Karpas-422 (cell line): ENCODE measurements at regions not wholly inside any gene's neighbourhood (a gene's known extent, or its start where the extent isn't known, plus 50 kb on each side); places are given as distances from the start of the nearest gene placed in this dataset.
A peak's percentile ranks its signal among the peaks of the same experiment; 100 is the strongest.

Source experiments
- DNase-seq: peaks from one replicate; pipeline ENCODE4 v3.0.0-alpha.2; 2015
- H2AFZ ChIP-seq: fragments of 200-600 bp; sonication (generic); 2 replicates; pipeline ENCODE4 v1.6.1; 2014; ENCODE audit warnings: antibody characterized with exemption, low read length, mixed read lengths
- H3K27ac ChIP-seq: fragments of 200-600 bp; sonication (generic); 2 replicates; pipeline ENCODE4 v1.5.1; 2014; ENCODE audit warnings: mild to moderate bottlenecking, low read length, moderate library complexity
- H3K27me3 ChIP-seq: fragments of 200-600 bp; sonication (generic); 2 replicates; pipeline ENCODE4 v1.6.1; 2014; ENCODE audit warnings: low read length, mixed read lengths
- H3K36me3 ChIP-seq: fragments of 200-600 bp; sonication (generic); 2 replicates; pipeline ENCODE4 v1.6.1; 2014; ENCODE audit warnings: low read length, mixed read lengths; ENCODE audit not compliant: insufficient read depth
- H3K4me1 ChIP-seq: fragments of 200-600 bp; sonication (generic); 2 replicates; pipeline ENCODE4 v1.6.1; 2014; ENCODE audit warnings: mild to moderate bottlenecking, low read length, mixed read lengths
- H3K4me2 ChIP-seq: fragments of 200-600 bp; sonication (generic); 2 replicates; pipeline ENCODE4 v1.6.1; 2014; ENCODE audit warnings: low read length, low read depth, mild to moderate bottlenecking; ENCODE audit not compliant: poor library complexity, severe bottlenecking
- H3K4me3 ChIP-seq: fragments of 200-600 bp; sonication (generic); 2 replicates; pipeline ENCODE4 v1.5.1; 2014; ENCODE audit warnings: mild to moderate bottlenecking, antibody characterized with exemption, low read length, mixed read lengths
- H3K79me2 ChIP-seq: fragments of 200-600 bp; sonication (generic); 2 replicates; pipeline ENCODE4 v1.6.1; 2014; ENCODE audit warnings: mild to moderate bottlenecking, low read length, mixed read lengths
- H3K9ac ChIP-seq: fragments of 200-600 bp; sonication (generic); 2 replicates; pipeline ENCODE4 v1.6.0; 2014; ENCODE audit warnings: low read length
- H3K9me2 ChIP-seq: fragments of 200-600 bp; sonication (generic), shearing (Covaris generic); replicated peaks from 2 replicates; pipeline ENCODE4 v1.6.0; 2014; ENCODE audit warnings: mild to moderate bottlenecking, low read length, moderate library complexity; ENCODE audit not compliant: insufficient read depth
- H3K9me3 ChIP-seq: fragments of 300-700, 200-600 bp; sonication (generic); 2 replicates; pipeline ENCODE4 v1.6.1; 2014; ENCODE audit warnings: low read length, mixed read lengths
- H4K20me1 ChIP-seq: fragments of 200-600 bp; sonication (generic); 2 replicates; pipeline ENCODE4 v1.6.1; 2014; ENCODE audit warnings: mild to moderate bottlenecking, antibody characterized with exemption, low read length, low read depth; ENCODE audit not compliant: insufficient read depth

GRCh38 chr14:101231828-101232227 is 328.3 kb upstream of the RTL1 start:
- Histone ChIP-seq H3K27me3 (no peaks in the 10 kb centered on the region), H3K9ac (no peak overlapping the region), H3K9me2 (no peaks in the 10 kb centered on the region), H3K4me2 (no peak overlapping the region), H3K36me3 (no peaks in the 10 kb centered on the region), H3K4me3 (no peak overlapping the region), H3K27ac (no peak overlapping the region), H2AFZ (no peak overlapping the region), H3K9me3 (no peaks in the 10 kb centered on the region), H3K4me1 (no peaks in the 10 kb centered on the region), H3K79me2 (no peaks in the 10 kb centered on the region), H4K20me1 (no peaks in the 10 kb centered on the region)
- DNase-seq, result no peak

DNA sequence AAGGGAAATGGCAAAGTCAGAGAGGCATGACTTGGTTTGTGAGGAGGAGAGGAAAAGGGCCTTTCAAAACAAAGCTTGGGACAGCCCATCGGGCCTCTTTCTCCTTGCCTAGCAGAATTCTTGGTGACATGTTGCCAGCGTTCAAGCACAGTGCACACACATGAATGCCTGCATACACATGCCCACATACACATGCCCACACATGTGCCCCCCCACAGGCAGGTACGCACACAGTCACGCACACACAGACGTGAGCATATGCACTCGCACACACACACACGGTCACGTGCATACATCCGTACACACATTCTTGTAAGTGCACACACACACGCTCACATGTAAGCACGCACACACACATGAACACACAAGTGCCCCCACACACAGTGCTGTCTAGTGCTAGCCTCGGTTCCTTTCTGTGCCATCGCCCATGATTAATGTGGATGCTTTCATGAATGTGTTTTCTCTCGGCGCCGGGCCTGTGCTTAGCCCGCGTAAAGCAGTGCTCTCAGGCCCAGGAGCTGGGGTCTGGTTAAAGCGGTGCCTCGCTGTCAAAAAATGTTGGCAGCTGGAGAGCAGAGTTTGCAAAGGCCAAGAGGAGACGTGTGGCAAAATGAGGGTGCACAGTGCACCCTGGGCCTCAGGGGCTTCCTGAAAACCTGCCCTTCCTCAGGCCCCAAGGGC is 328.8 kb upstream of the DIO3 start:
- DNase-seq, result no peak
- H3K4me3 ChIP-seq, result no peak overlapping the region
- H3K9me2 ChIP-seq, result no peaks in the 10 kb centered on the region
- H3K9ac ChIP-seq, result no peak overlapping the region
- no peaks in the 10 kb centered on the region for H3K27me3 ChIP-seq
- H4K20me1 ChIP-seq, result no peaks in the 10 kb centered on the region
- H2AFZ ChIP-seq, result no peak overlapping the region
- no peaks in the 10 kb centered on the region for H3K36me3 ChIP-seq
- H3K9me3 ChIP-seq, result no peaks in the 10 kb centered on the region
- no peaks in the 10 kb centered on the region for H3K79me2 ChIP-seq
- no peaks in the 10 kb centered on the region for H3K4me1 ChIP-seq
- H3K4me2 ChIP-seq, result no peak overlapping the region
- H3K27ac ChIP-seq, result no peak overlapping the region

GRCh38 chr14:101233021-101233366 is 328.3 kb upstream of the DIO3 start:
- Histone ChIP-seq H3K4me3 (no peak overlapping the region), H3K9me3 (no peaks in the 10 kb centered on the region), H2AFZ (no peak overlapping the region), H3K79me2 (no peaks in the 10 kb centered on the region), H3K27ac (no peak overlapping the region), H3K9me2 (no peaks in the 10 kb centered on the region), H4K20me1 (no peaks in the 10 kb centered on the region), H3K36me3 (no peaks in the 10 kb centered on the region), H3K4me2 (no peak overlapping the region), H3K27me3 (no peaks in the 10 kb centered on the region), H3K4me1 (no peaks in the 10 kb centered on the region), H3K9ac (no peak overlapping the region)
- DNase-seq, result no peak

DNA sequence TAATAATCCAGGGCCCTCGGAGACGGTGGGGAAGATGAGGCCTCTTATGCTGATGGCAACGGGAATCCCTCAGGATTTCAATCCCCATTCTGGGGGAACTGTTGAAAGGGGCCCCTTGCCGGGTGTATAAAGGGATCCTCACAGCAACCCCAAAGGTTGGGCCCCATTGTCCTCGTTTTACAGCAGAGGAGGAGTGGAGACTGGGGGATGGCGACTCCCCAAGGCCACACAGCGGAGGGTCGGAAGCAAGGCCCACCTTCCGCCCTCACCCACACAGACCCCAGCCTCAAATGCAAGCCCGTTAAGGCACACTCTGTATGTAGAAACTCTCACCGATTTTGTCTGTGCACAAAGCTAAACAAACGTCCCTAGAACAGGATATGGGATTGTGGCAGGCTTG is 327.9 kb upstream of the DIO3 start:
- Histone ChIP-seq H4K20me1 (no peaks in the 10 kb centered on the region), H3K4me3 (no peak overlapping the region)

DNA sequence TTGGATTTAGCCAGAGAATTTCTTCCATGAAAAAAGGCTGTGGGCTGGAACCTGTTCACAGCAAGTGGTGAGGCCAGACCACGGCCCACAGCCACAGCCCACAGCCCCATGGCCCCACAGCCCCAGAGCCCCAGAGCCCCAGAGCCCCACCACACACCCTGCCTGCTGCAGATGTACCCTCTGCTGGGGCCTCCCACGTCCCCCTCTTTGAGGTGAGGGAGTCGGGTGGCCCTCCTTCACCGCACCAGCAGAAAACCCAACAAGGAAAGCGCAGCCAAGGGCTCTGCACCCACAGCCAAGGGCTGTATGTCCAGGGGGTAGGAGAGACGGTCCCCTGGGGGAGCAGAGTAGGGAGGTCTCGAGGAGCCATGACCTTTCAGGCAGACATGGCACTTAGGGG is 327.5 kb upstream of the DIO3 start:
- DNase-seq, result no peak
- H2AFZ ChIP-seq, result no peak overlapping the region
- no peaks in the 10 kb centered on the region for H3K4me1 ChIP-seq
- no peak overlapping the region for H3K4me2 ChIP-seq
- no peak overlapping the region for H3K9ac ChIP-seq
- H3K9me3 ChIP-seq, result no peaks in the 10 kb centered on the region
- no peaks in the 10 kb centered on the region for H3K27me3 ChIP-seq
- H3K27ac ChIP-seq, result no peak overlapping the region
- no peaks in the 10 kb centered on the region for H3K79me2 ChIP-seq
- no peaks in the 10 kb centered on the region for H3K36me3 ChIP-seq
- no peak overlapping the region for H3K4me3 ChIP-seq
- no peaks in the 10 kb centered on the region for H3K9me2 ChIP-seq
- no peaks in the 10 kb centered on the region for H4K20me1 ChIP-seq

More for the DNA sequence above, 327.9 kb upstream of the DIO3 start:
- Histone ChIP-seq H3K4me1 (no peaks in the 10 kb centered on the region), H3K9me3 (no peaks in the 10 kb centered on the region), H3K36me3 (no peaks in the 10 kb centered on the region), H2AFZ (no peak overlapping the region), H3K9me2 (no peaks in the 10 kb centered on the region), H3K4me2 (no peak overlapping the region), H3K79me2 (no peaks in the 10 kb centered on the region), H3K27me3 (no peaks in the 10 kb centered on the region), H3K27ac (no peak overlapping the region), H3K9ac (no peak overlapping the region)
- DNase-seq, result no peak

GRCh38 chr14:101234244-101234937 is 326.9 kb upstream of the DIO3 start:
- Histone ChIP-seq H3K79me2 (no peaks in the 10 kb centered on the region), H3K9me3 (no peaks in the 10 kb centered on the region), H3K9me2 (no peaks in the 10 kb centered on the region), H3K27ac (no peak overlapping the region), H3K27me3 (no peaks in the 10 kb centered on the region), H2AFZ (no peak overlapping the region), H3K4me3 (no peak overlapping the region), H3K4me2 (no peak overlapping the region), H3K36me3 (no peaks in the 10 kb centered on the region), H4K20me1 (0 out of 2 replicates have a peak, but pooled peaks cover 5% of the 10 kb centered on the region), H3K4me1 (no peaks in the 10 kb centered on the region), H3K9ac (no peak overlapping the region)
- DNase-seq, result no peak

- Histone ChIP-seq H3K4me3 (no peak overlapping the region), H2AFZ (no peak overlapping the region), H3K4me2 (no peak overlapping the region)
Measured at GRCh38 chr14:101234999-101235334, 326.3 kb upstream of the DIO3 start.

DNA sequence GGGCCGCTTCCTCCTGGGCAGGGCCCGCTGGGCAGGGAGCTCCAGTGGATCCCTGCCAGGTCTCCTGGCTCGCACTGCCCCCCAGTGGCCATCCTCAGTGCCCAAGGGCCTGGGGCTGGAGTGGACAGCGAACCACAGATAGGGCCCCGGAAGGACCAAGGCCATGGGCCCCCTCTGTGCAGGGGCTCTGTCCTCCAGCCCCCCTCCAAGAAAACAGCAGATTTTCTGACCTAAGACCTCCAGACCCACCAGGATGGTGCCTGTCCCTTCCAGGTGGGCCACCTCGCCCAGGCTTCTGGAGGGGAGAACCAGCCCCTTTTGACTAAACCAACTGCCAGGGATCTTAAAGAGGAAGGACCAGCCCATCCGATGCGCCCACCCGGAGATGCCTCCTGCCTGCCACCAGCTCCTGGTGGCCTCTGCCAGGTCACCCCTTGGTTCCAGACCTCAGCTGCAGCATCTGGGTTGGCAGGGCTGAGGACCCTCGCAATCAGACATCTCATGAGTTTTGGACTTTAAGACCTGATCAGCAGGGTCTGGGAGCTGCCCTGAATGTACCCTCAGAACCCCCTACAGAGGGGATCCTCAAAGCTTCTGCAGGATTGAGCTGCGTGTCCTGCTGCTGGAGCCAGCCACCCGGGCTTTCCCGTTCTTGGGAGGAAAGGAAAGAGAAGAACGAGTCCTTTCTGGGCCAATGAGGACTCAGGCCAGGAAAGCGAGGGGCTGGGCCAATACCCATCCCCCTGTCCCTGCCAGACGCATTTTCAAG is 325.8 kb upstream of the DIO3 start:
- no peak overlapping the region for H3K4me2 ChIP-seq
- no peaks in the 10 kb centered on the region for H3K36me3 ChIP-seq
- H3K4me1 ChIP-seq, result no peaks in the 10 kb centered on the region
- no peaks in the 10 kb centered on the region for H3K9me2 ChIP-seq
- no peak overlapping the region for H2AFZ ChIP-seq
- no peaks in the 10 kb centered on the region for H3K9me3 ChIP-seq
- no peaks in the 10 kb centered on the region for H3K27me3 ChIP-seq
- peak; percentile 75 for DNase-seq
- no peaks in the 10 kb centered on the region for H3K79me2 ChIP-seq
- 0 out of 2 replicates have a peak, but pooled peaks cover 5% of the 10 kb centered on the region for H4K20me1 ChIP-seq
- H3K27ac ChIP-seq, result no peak overlapping the region
- no peak overlapping the region for H3K9ac ChIP-seq
- H3K4me3 ChIP-seq, result no peak overlapping the region

More at GRCh38 chr14:101234999-101235334, 326.3 kb upstream of the DIO3 start:
- H3K9ac ChIP-seq, result no peak overlapping the region
- H3K27me3 ChIP-seq, result no peaks in the 10 kb centered on the region
- H3K27ac ChIP-seq, result no peak overlapping the region
- no peaks in the 10 kb centered on the region for H3K9me3 ChIP-seq
- H3K4me1 ChIP-seq, result no peaks in the 10 kb centered on the region
- H3K36me3 ChIP-seq, result no peaks in the 10 kb centered on the region
- H4K20me1 ChIP-seq, result 0 out of 2 replicates have a peak, but pooled peaks cover 5% of the 10 kb centered on the region
- DNase-seq, result no peak
- no peaks in the 10 kb centered on the region for H3K79me2 ChIP-seq
- no peaks in the 10 kb centered on the region for H3K9me2 ChIP-seq
